ENCODE measurements at regions not wholly inside any gene's neighbourhood (a gene's known extent, or its start where the extent isn't known, plus 50 kb on each side); places are given as distances from the start of the nearest gene placed in this dataset.

- no peak for DNase-seq
These were observed 1045.8 kb upstream of the TENM4 start for GRCh38 chr11:80486678-80487077.

GRCh38 chr11:80477178-80477577, 1036.3 kb upstream of the TENM4 start:
- DNase-seq = no peak

DNA sequence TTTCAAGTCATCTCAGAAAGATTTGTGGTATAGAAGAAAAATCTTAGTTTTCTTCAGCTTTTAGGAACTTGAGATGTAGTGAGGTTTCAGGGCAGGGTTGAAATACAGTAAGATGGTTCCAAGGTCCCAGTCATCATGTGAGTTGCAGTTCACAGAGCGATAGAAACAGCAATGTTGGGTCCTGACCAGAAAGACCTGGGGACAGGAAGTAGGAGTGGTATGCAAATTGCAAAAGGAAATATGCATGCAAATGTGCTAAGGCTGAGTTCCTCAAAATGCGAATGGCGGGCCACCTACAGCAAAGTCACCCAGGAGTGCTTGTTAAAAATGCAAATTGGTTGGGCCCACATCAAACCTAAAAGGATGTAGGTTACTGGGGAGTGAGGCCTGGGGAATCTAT, 1032.7 kb upstream of the TENM4 start:
- no peak for DNase-seq

DNA sequence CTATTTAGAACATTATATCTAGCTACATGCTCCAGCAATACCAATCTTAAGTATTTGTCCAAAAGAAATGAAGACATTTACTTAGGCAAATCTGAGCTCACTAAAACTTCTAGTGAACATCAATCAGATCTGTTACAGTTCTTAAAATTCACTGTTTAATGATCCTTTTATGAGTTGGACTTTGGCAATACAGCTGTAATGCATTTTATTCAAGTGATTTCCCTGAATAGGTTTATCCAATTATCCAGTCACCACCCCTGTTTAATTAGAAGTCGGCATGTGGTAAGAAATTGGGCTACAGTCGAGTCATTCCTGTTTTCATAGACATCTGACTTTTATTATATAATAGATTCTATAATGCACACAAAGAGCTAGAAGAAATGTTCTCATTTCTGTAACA, 1029.0 kb upstream of the TENM4 start:
- DNase-seq = no peak

GRCh38 chr11:80466570-80466969, 1025.7 kb upstream of the TENM4 start:
- no peak for DNase-seq

GRCh38 chr11:80462211-80462610, 1021.4 kb upstream of the TENM4 start:
- no peak for DNase-seq

DNA sequence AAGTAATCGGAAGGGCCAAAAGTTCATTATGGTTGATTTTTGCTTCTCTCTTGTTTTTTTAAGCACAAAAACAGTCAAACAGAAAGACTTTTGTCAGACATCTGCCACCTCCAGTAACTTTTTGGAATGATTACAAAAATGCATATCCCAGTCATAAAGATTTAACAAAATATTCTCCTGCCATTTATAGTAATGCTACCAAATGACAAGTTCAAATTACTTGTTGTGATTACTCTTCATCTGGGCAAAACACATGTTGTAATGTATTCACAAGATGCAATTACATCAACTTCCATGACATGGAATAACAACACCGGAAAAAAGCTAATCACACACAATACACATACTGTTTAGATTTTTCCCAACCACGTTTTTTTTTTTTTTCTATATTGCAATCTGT, 1017.5 kb upstream of the TENM4 start:
- no peak for DNase-seq

- no peak for DNase-seq
These were observed 1017.0 kb upstream of the TENM4 start for GRCh38 chr11:80457823-80458222.

DNA sequence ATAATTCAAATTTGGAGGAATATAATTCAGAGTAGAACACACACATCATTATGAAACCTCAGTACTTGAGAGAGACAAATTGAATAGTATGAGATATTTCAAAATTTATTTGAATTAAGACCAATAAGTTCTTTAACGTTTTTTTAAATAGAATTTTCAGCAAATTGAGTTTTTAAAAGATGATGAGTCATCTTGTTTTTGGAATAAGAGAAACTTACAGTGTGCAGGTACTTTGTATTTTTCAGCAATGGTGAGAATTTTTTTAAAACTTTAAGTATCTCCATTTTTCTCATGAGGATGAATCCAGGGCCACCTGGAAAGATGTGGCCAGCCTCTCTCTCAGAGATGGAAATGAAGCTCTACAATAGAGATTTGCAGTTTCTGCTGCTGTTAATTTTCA, 1015.0 kb upstream of the TENM4 start:
- DNase-seq = no peak

DNA sequence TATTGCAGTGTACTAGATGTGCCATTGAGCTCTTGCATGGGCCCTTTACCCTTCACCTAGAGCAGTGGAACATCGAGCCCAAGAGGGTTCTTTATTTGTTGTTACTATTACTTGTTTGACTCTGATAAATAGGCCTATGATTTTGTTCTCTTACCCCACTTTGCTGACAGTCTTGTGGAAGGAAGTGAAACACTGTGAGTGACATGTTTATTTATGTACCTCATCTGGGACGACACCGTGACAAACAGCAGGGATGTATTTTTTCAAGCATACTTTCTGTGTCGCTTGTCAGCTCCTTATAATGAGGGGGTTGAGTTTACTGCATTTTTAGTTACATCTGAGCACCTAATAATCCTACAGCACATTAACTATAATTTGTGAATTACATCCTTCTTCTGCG, 1010.3 kb upstream of the TENM4 start:
- no peak for DNase-seq

DNA sequence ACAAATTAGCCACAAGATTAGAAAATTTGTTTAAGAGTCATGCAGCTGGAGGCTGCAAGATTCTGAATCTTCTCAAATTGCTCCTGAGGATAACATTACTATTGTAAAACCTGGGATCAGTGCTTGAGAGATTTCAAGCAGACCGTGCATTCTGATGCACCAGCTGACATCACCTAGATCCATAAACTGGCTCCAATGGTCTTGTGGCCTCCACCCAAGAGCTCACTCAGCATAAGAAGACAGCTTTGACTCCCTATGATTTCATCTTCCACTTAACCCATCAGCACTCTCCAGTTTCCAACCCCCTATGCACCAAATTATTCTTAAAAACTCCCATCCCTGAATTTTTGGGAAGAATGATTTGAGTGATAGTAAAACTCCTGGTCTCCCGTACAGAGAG, 1007.9 kb upstream of the TENM4 start:
- DNase-seq = no peak

GRCh38 chr11:80443177-80443576, 1002.3 kb upstream of the TENM4 start:
- DNase-seq = no peak

GRCh38 chr11:80441821-80442220, 1001.0 kb upstream of the TENM4 start:
- DNase-seq = no peak

DNA sequence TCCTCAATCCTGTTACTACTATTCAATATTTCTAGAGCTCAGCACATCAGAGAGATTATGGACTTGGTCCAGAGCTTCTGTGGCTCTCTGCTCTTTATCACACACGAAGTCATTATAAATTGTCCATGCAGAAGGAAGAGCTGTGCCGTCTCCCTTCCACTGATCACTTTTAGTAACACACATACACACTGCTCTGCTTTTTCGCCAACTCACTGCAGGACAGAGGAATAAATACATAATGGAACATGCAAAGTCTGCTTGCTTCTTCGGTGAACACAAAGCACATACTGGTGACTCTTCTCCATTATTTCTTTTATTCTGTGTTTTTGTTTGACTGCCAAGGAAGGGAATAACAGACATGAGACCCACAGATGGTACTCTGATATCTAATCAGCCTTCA, 1000.0 kb upstream of the TENM4 start:
- no peak for DNase-seq

- DNase-seq = no peak
These were observed 995.7 kb upstream of the TENM4 start for GRCh38 chr11:80436547-80436946.

DNA sequence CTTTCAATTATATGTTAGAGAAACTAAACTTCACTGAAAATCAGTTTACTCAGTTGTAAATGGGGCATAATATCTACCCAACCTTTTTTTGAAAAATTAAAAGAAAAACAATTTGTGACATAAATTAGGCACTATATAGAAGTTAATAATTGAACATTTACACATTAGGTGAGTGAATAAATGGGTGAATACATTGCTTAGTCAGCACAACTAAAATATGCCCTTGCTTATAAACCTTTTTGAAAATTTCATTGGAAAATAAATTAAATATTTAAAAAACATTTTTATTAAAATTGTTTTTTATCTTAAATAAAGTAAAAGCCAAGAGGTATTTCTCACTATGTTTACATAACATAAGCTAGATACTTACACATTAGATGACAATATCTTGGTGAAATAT, 994.5 kb upstream of the TENM4 start:
- DNase-seq = no peak

GRCh38 chr11:80432057-80432456, 991.2 kb upstream of the TENM4 start:
- no peak for DNase-seq

DNA sequence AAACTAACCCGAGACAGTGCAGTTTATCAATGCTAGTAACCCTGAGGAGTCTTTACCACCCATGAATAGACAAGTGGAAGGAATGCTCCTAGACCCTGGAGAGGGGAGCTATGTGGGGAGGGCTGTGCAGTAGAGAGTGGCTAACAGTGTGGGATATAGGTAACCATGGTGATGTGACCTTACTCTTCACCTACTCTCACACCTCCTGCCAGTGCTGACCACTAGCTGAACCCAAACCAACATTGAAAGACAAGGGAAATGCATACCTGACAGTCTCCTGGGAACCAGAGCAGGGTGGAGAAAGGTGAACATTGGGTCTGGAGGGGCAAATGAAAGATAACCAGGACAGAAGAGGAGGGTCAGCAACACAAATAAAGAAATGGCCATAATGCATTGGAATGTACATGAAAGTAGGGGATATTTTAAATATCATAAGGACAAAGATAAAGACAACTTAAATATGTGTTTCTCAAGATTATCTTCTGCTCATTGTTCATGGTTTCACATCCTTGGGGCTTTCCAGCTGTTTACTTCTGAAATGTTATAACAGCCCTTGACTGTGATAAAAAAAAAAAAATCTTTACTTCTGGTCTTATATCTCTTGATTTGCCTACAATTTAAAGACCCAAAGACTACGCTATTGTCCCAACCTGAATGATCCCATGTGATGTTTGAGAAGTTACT, 983.3 kb upstream of the TENM4 start:
- no peak for DNase-seq

DNA sequence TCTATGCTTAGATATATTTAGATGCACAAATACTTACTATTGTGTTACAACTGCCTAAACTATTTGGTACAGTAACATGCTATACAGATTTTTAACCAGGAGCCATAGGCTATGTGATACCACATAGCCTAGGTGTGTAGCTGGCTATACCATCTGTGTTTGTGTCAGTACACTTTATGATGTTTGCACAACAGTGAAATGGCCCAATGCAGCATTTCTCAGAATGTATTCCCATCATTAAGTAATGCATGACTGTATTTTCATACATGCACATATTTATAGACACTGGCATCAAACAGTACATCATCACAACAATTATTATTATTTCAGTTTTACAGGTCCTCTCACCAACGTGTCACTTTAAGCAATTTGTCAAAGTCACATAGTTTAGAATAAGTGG, 979.5 kb upstream of the TENM4 start:
- no peak for DNase-seq

DNA sequence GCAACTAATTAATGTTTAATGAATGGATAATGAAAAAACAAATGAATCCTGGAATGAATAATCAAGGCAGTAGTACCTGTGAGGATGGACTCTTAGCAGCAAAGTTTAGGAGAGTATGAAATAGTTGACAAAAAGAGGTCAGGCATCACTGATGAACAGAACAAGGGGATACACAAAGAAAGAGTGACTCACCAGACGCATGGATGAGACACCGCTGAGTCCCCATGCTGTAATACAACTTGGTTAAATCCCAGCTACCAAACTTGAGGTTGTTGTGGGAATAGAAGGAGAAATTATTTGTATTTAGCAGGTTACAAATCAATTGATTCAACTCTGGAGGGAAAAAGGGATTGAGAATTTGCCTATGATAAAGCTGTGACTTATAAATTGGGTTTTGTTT, 976.9 kb upstream of the TENM4 start:
- no peak for DNase-seq

DNA sequence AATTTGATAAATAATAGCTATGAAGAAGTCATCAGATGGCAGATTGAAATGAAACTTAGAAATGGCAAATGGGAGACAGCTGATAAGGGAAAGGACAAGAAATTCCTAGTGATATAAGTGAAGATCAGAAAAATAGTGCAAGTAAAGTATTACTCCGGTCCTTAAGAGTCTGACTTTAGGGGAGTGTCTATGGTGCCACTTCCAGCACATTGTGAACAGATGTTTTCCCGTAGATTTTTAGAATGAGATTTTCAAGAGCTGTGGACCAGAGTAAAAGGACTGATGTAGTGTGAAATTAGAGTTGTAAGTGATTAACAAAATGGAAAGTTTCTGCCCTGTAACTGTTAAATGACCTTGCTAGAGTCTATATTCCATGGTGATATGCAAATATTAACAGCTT, 974.8 kb upstream of the TENM4 start:
- no peak for DNase-seq

GRCh38 chr11:80414181-80415165, 973.6 kb upstream of the TENM4 start:
- DNase-seq = no peak

DNA sequence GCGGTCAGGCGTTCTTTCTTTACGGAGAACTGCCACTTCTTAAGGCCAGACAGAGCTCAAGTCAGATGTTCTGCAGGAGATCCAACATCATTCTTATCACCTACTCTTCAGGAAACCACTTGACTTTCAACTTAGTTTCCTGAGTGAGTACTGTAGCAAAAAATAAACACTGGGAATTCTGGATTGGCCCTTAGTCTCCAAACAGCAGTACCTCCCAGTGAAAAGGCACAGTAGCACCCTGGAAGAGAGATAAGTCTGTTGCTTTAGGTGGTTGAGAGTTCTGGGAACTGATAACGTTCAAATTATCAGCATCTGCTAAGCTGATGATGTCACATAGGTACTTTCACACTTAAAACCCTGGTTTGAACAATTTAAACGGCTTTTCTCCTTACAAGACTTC, 971.8 kb upstream of the TENM4 start:
- no peak for DNase-seq
